GM13977 (cell line): ENCODE measurements at regions not wholly inside any gene's neighbourhood (a gene's known extent, or its start where the extent isn't known, plus 50 kb on each side); places are given as distances from the start of the nearest gene placed in this dataset.

Experiments used
- DNase-seq: peaks from one replicate; pipeline ENCODE4 v3.0.0; 2012; ENCODE audit warnings: low spot score
- CTCF ChIP-seq: IDR thresholded peaks from 2 replicates; pipeline ENCODE4 v1.5.1; 2012; ENCODE audit warnings: mild to moderate bottlenecking, control low read depth; ENCODE audit not compliant: insufficient read depth; ENCODE audit errors: extremely low read depth, missing control alignments
- in situ Hi-C: fragments of 300-500 bp; cut with MboI; formaldehyde crosslinking; loops from one replicate; pipeline ENCODE4 v1.12.0; 2022; ENCODE audit warnings: low sequenced_read_pairs, low pct_unique_long_range_greater_than_20kb, mixed read lengths, inconsistent platforms; ENCODE audit not compliant: unreplicated experiment

- in situ Hi-C loops = no loop called here
- DNase-seq = no peak
- no peak for TF ChIP-seq CTCF
These were observed 58.7 kb upstream of the EMCN start for GRCh38 chr4:100576570-100576969.

GRCh38 chr4:100574607-100575006, 56.8 kb upstream of the EMCN start:
- no peak for DNase-seq
- in situ Hi-C loops = no loop called here
- no peak for TF ChIP-seq CTCF

GRCh38 chr4:100569196-100569595, 51.4 kb upstream of the EMCN start:
- DNase-seq = no peak
- TF ChIP-seq CTCF = no peak
- in situ Hi-C loops = no loop called here
